ENCODE measurements at regions not wholly inside any gene's neighbourhood (a gene's known extent, or its start where the extent isn't known, plus 50 kb on each side); places are given as distances from the start of the nearest gene placed in this dataset.

GRCh38 chr6:140816681-140817080 lies 1316.0 kb upstream of the GJE1 start:
- Histone ChIP-seq H3K27ac (ENCODE audit: low read depth, low read length) (no peak overlapping the region), H3K4me3 (ENCODE audit: insufficient read depth, low read length) (no peak overlapping the region), H3K4me2 (ENCODE audit: insufficient read depth, low read length) (no peak overlapping the region), H3K4me1 (ENCODE audit: insufficient read depth, low read length) (no peaks in the 10 kb centered on the region), H3K79me2 (ENCODE audit: insufficient read depth, low read length) (no peaks in the 10 kb centered on the region), H3K36me3 (ENCODE audit: insufficient read depth, low read length) (no peaks in the 10 kb centered on the region), H4K20me1 (ENCODE audit: insufficient read depth, low read length) (no peaks in the 10 kb centered on the region), H3K9me3 (ENCODE audit: low read depth, low read length) (no peaks in the 10 kb centered on the region), H2AFZ (ENCODE audit: low read length) (no peak overlapping the region), H3K27me3 (ENCODE audit: insufficient read depth, low read length) (no peaks in the 10 kb centered on the region)
- no peak for DNase-seq (ENCODE audit: insufficient read length, low spot score, missing footprints)
- TF ChIP-seq CTCF (IDR thresholded peaks at IDR 0.05; ENCODE audit: extremely low read depth, low read depth, low read length) = no peak

- Histone ChIP-seq H3K9me3 (ENCODE audit: low read depth, low read length) (no peaks in the 10 kb centered on the region), H3K4me3 (ENCODE audit: insufficient read depth, low read length) (no peak overlapping the region), H3K36me3 (ENCODE audit: insufficient read depth, low read length) (no peaks in the 10 kb centered on the region), H3K4me2 (ENCODE audit: insufficient read depth, low read length) (no peak overlapping the region), H2AFZ (ENCODE audit: low read length) (no peak overlapping the region), H3K4me1 (ENCODE audit: insufficient read depth, low read length) (no peaks in the 10 kb centered on the region), H3K27ac (ENCODE audit: low read depth, low read length) (no peak overlapping the region), H3K27me3 (ENCODE audit: insufficient read depth, low read length) (no peaks in the 10 kb centered on the region), H4K20me1 (ENCODE audit: insufficient read depth, low read length) (no peaks in the 10 kb centered on the region), H3K79me2 (ENCODE audit: insufficient read depth, low read length) (no peaks in the 10 kb centered on the region)
- no peak for TF ChIP-seq CTCF (IDR thresholded peaks at IDR 0.05; ENCODE audit: extremely low read depth, low read depth, low read length)
- DNase-seq (ENCODE audit: insufficient read length, low spot score, missing footprints) = peak; percentile 14
Measured at GRCh38 chr6:140812636-140813035, 1320.1 kb upstream of the GJE1 start.

GRCh38 chr6:140811642-140812041 lies 1321.1 kb upstream of the GJE1 start:
- H4K20me1 ChIP-seq (ENCODE audit: insufficient read depth, low read length) = no peaks in the 10 kb centered on the region
- H3K27ac ChIP-seq (ENCODE audit: low read depth, low read length) = no peak overlapping the region
- no peaks in the 10 kb centered on the region for H3K27me3 ChIP-seq (ENCODE audit: insufficient read depth, low read length)
- H3K36me3 ChIP-seq (ENCODE audit: insufficient read depth, low read length) = no peaks in the 10 kb centered on the region
- H3K4me1 ChIP-seq (ENCODE audit: insufficient read depth, low read length) = no peaks in the 10 kb centered on the region
- DNase-seq (ENCODE audit: insufficient read length, low spot score, missing footprints) = peak; percentile 58
- peak overlapping the region; percentile 17 for H3K4me2 ChIP-seq (ENCODE audit: insufficient read depth, low read length)
- no peak for TF ChIP-seq CTCF (IDR thresholded peaks at IDR 0.05; ENCODE audit: extremely low read depth, low read depth, low read length)
- no peak overlapping the region for H3K4me3 ChIP-seq (ENCODE audit: insufficient read depth, low read length)
- H2AFZ ChIP-seq (ENCODE audit: low read length) = no peak overlapping the region
- no peaks in the 10 kb centered on the region for H3K79me2 ChIP-seq (ENCODE audit: insufficient read depth, low read length)
- no peaks in the 10 kb centered on the region for H3K9me3 ChIP-seq (ENCODE audit: low read depth, low read length)

- H2AFZ ChIP-seq (ENCODE audit: low read length) = no peak overlapping the region
- no peak overlapping the region for H3K4me3 ChIP-seq (ENCODE audit: insufficient read depth, low read length)
- no peak for TF ChIP-seq CTCF (IDR thresholded peaks at IDR 0.05; ENCODE audit: extremely low read depth, low read depth, low read length)
- DNase-seq (ENCODE audit: insufficient read length, low spot score, missing footprints) = peak; percentile 17
- no peaks in the 10 kb centered on the region for H3K36me3 ChIP-seq (ENCODE audit: insufficient read depth, low read length)
- H3K4me2 ChIP-seq (ENCODE audit: insufficient read depth, low read length) = no peak overlapping the region
- H3K9me3 ChIP-seq (ENCODE audit: low read depth, low read length) = no peaks in the 10 kb centered on the region
- H3K27me3 ChIP-seq (ENCODE audit: insufficient read depth, low read length) = no peaks in the 10 kb centered on the region
- no peaks in the 10 kb centered on the region for H3K79me2 ChIP-seq (ENCODE audit: insufficient read depth, low read length)
- no peak overlapping the region for H3K27ac ChIP-seq (ENCODE audit: low read depth, low read length)
- no peaks in the 10 kb centered on the region for H3K4me1 ChIP-seq (ENCODE audit: insufficient read depth, low read length)
- H4K20me1 ChIP-seq (ENCODE audit: insufficient read depth, low read length) = no peaks in the 10 kb centered on the region
Measured at GRCh38 chr6:140809694-140810101, 1323.0 kb upstream of the GJE1 start.
